ENCODE measurements at regions not wholly inside any gene's neighbourhood (a gene's known extent, or its start where the extent isn't known, plus 50 kb on each side); places are given as distances from the start of the nearest gene placed in this dataset.

GRCh38 chr12:115885040-115885690 lies 392.3 kb downstream of the MED13L start:
- Mint-ChIP-seq H3K36me3 (ENCODE audit: low read depth, unreplicated experiment) (no peaks in the 10 kb centered on the region), H3K27ac (ENCODE audit: unreplicated experiment) (no peak overlapping the region), H3K27me3 (ENCODE audit: unreplicated experiment) (peaks cover 1% of the 10 kb centered on the region), H3K4me1 (ENCODE audit: unreplicated experiment) (no peaks in the 10 kb centered on the region), H3K9me3 (ENCODE audit: unreplicated experiment) (no peaks in the 10 kb centered on the region), H3K4me3 (ENCODE audit: unreplicated experiment) (no peak overlapping the region)
- TF ChIP-seq CTCF (IDR thresholded peaks at IDR 0.05; ENCODE audit: unreplicated experiment), result no peak
- DNase-seq (ENCODE audit: low spot score), result no peak

GRCh38 chr12:115882936-115883335 lies 394.6 kb downstream of the MED13L start:
- Mint-ChIP-seq H3K27ac (ENCODE audit: unreplicated experiment) (no peak overlapping the region), H3K9me3 (ENCODE audit: unreplicated experiment) (no peaks in the 10 kb centered on the region), H3K36me3 (ENCODE audit: low read depth, unreplicated experiment) (no peaks in the 10 kb centered on the region), H3K4me1 (ENCODE audit: unreplicated experiment) (no peaks in the 10 kb centered on the region), H3K27me3 (ENCODE audit: unreplicated experiment) (peaks cover 1% of the 10 kb centered on the region), H3K4me3 (ENCODE audit: unreplicated experiment) (no peak overlapping the region)
- DNase-seq (ENCODE audit: low spot score), result no peak
- no peak for TF ChIP-seq CTCF (IDR thresholded peaks at IDR 0.05; ENCODE audit: unreplicated experiment)

DNA sequence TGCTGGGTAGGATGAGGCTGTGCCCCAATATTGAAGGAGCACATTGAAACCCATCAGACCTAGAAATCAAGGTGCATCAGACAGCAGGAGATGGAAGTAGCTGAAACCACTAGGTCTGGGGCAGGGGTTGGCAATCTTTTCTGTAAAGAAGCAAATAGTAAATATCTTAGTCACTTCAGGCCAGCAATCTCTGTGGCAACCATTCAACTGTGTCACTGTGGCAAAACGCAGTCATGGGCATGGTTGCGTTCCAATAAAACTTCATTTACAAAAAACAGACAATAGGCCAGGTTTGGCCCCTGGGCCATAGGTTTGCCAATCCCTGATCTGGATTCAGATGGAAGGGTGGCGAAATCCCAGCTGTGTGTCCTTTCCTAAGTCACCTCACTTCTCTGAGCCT lies 397.3 kb downstream of the MED13L start:
- no peak for TF ChIP-seq CTCF (IDR thresholded peaks at IDR 0.05; ENCODE audit: unreplicated experiment)
- no peaks in the 10 kb centered on the region for H3K9me3 Mint-ChIP-seq (ENCODE audit: unreplicated experiment)
- no peak overlapping the region for H3K4me3 Mint-ChIP-seq (ENCODE audit: unreplicated experiment)
- no peak overlapping the region for H3K27ac Mint-ChIP-seq (ENCODE audit: unreplicated experiment)
- H3K4me1 Mint-ChIP-seq (ENCODE audit: unreplicated experiment), result no peaks in the 10 kb centered on the region
- H3K36me3 Mint-ChIP-seq (ENCODE audit: low read depth, unreplicated experiment), result no peaks in the 10 kb centered on the region
- no peak for DNase-seq (ENCODE audit: low spot score)
- H3K27me3 Mint-ChIP-seq (ENCODE audit: unreplicated experiment), result no peaks in the 10 kb centered on the region

DNA sequence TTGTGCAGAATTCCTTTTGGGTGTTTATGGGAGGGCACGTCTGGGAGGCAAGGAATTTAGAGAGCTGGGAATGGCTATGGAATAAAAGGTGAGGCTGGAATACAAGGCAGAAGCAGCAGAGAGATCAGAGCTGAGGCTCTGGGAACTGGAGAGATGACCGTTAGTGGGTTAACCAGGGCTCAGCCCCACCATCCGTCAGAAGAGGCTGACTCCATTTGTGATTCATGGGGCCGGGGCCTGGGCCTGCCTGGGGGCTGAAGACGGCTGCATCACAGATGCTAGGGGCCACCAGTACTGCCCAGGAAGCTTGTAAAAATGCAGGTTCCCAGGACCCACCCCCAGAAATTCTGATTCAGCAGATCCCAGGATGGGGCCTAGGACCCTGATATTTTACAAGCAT lies 398.1 kb downstream of the MED13L start:
- DNase-seq (ENCODE audit: low spot score), result no peak
- Mint-ChIP-seq H3K4me3 (ENCODE audit: unreplicated experiment) (no peak overlapping the region), H3K9me3 (ENCODE audit: unreplicated experiment) (no peaks in the 10 kb centered on the region), H3K4me1 (ENCODE audit: unreplicated experiment) (no peaks in the 10 kb centered on the region), H3K27me3 (ENCODE audit: unreplicated experiment) (no peaks in the 10 kb centered on the region), H3K36me3 (ENCODE audit: low read depth, unreplicated experiment) (no peaks in the 10 kb centered on the region), H3K27ac (ENCODE audit: unreplicated experiment) (no peak overlapping the region)
- no peak for TF ChIP-seq CTCF (IDR thresholded peaks at IDR 0.05; ENCODE audit: unreplicated experiment)

DNA sequence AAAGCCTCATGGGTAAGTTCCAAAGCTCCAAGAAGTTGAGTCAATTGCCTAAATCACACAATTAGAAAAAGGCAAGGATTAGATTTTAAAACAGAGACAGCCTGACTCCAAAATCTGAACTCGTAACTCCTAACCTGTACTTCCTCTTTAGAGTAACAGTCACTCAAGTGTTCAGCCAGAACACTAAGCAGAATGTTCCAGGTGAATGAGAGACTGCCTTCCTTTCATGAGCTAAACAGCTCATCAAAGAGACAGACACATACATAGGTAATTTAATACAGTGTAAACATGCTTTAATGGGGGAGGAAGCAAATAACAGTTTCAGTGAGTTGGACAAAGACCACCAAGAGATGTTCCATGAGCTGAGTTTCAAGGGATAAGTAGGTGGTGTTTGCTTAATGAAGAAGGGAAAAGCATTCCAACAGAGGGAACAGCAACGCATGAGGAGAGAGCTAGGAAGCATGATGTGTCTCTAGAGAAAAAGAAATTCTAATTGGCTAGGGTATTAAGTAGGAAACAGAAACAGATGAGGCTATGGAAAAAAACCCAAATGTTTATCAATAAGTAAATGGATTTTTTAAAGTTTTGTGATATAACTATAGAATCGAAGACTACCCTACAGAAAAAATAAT lies 403.9 kb downstream of the MED13L start:
- Mint-ChIP-seq H3K36me3 (ENCODE audit: low read depth, unreplicated experiment) (no peaks in the 10 kb centered on the region), H3K27ac (ENCODE audit: unreplicated experiment) (no peak overlapping the region), H3K4me1 (ENCODE audit: unreplicated experiment) (no peaks in the 10 kb centered on the region), H3K4me3 (ENCODE audit: unreplicated experiment) (no peak overlapping the region), H3K9me3 (ENCODE audit: unreplicated experiment) (no peaks in the 10 kb centered on the region), H3K27me3 (ENCODE audit: unreplicated experiment) (peaks cover 3% of the 10 kb centered on the region)
- TF ChIP-seq CTCF (IDR thresholded peaks at IDR 0.05; ENCODE audit: unreplicated experiment), result no peak
- no peak for DNase-seq (ENCODE audit: low spot score)
